GM18507 (cell line): ENCODE measurements at regions not wholly inside any gene's neighbourhood (a gene's known extent, or its start where the extent isn't known, plus 50 kb on each side); places are given as distances from the start of the nearest gene placed in this dataset.
"Not testable (repeated sequence)": the region's sequence is repeated elsewhere in the genome, so short reads cannot be mapped to it uniquely, and the experiment has no call there.

ENCODE experiments used
- DNase-seq: peaks from one replicate; pipeline ENCODE4 v3.0.0; 2011; ENCODE audit warnings: low read depth; ENCODE audit not compliant: insufficient read length; ENCODE audit errors: extremely low spot score
- FAIRE-seq: peaks from 2 replicates; lab custom pipeline; 2011; peaks lifted over from hg19 to GRCh38; lab: Jason Lieb, UNC

DNA sequence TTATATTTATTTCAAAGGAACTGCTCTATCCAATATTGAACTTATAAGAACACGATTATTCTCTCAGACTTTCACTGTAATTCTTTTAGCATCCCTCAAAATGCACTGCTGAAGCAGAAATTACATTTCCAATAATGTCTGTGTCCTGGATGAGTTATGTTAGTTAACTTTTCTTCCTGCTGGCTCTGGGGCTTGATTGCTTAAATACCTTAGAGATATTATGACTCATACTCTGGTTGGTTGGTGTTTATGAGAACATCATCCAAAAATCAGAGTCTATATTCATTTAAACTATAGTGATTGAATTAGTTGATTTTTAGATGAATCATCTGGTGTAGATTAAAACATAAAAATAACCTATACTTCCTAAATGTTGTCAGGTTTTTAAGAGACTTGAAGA is 246.3 kb upstream of the VWC2 start:
- FAIRE-seq: no peak
- DNase-seq: no peak

DNA sequence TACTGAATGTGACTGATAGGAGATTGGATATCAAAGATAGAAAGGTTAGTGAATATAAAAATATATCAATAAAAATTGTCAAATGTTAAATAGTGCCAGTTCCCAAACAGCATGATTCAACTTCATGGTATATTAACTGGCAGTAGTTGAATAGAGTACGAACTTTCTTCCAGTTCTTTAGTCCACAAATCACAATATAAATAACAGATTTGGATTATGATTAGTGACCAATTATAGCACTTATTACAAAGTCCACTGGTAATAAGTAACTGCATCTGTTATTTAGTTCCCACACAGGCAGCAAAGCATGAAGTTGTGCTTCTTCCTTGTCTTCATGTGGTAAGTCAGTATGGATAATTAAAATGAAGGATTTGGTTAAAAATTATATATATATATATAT is 243.0 kb upstream of the VWC2 start:
- FAIRE-seq: no peak

DNA sequence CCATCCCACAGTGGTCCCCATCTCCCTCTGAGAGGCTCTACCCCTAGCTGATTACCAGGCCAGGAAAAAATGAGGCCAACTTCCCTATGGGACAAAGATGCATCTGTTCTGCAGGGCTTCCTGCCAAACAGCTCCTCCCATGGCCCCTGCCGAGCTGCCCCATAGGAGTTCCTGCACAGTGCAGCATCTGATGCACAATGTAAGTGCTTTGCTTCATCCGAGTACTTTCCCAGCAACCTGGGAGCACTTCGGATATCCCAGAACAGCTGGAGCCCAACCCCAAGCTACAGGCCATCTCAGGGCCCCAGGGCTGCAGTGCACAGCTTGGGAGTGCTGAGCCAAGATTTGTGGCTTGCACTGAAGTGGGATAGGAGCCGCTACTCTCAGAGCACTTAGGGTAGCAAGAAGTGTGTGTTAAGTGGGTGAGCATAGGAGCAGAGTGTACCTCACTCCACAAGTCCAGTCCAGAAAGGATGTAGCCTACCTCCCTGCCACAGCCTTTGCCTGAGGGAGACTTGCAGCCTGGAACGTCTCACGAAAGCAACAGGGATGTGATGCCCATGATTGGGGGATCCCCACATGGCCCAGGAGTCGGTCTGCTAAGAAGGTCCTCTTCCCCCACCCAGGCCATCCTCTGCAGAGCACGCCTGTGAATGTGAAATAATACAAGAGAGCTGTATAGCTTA is 209.6 kb upstream of the VWC2 start:
- no peak for DNase-seq
- FAIRE-seq: no peak

More for the DNA sequence above, 243.0 kb upstream of the VWC2 start:
- no peak for DNase-seq

DNA sequence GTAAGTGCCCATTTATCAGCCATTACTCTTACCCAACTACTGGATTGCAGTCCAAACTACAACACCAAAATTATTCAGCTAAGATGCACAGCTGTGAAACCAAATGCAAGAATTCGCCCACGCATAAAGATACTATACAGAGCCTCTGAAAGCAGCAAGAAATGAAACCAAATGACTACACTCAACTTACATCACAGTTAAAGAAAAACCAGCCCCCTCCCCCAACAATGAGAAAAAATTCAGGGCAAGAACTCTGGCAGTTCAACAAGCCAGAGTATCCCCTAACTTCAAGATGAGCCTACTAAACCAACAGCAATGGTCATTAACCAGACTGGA is 209.1 kb upstream of the VWC2 start:
- FAIRE-seq (peak; percentile 26), DNase-seq (no peak)

DNA sequence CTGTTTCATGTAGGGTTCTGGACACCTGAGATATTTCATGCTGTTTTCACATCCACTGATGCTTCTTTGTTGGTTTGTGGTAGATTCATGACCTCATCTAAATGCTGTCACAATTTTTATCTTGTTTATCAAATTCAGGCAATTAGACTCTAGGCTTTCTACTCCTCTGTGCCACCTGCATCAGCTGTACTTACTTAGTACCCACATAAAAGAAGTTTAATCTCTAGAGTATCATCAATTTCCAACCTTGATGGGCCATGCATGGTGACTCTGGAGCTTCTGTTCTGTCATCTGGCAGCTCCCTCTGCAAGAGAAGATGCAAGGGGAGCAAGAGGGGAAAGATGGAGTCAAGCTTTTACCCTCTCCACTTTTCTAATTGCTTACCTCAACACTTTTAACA is 195.9 kb upstream of the VWC2 start:
- FAIRE-seq: no peak

DNA sequence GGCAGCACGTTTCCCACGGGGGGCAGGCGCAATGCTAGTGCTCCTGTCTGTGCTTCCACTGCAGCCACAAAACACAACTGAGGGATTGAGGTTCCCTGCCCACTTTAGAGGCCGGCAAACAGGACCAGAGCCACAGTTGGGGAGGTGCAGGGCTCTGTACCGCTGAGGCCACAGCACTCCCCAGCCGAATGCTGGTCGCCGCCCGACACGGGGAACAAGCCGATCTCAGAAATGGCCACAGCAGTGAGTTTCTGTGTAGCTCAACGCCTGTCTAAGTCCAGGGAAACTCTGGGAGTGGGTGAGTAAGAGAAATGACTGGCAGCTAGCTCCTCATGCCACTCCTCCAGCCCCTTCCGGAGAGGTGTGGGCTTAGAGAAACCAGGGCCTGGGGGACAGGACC is 194.0 kb upstream of the VWC2 start:
- no peak for FAIRE-seq
- no peak for DNase-seq

More for the DNA sequence above, 195.9 kb upstream of the VWC2 start:
- no peak for DNase-seq

DNA sequence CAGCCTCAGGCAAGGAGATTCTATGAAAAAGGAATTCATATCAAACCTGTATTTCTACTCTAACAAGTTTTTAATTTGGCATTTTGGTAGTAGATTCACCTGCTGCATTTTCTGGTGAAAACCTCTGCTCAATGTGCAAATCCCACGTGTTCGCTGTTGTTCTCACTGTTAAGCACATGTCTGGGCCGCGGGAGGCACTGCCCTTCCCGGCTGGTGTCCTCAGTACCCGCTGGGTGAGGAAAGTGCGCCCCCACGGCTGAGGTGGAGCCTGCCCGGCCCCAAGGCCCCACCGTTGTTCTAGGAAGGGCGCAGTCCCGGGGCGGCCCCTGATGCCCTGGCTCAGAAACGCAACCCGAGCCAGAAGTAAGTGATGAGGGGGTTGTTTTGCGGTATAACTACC is 193.4 kb upstream of the VWC2 start:
- DNase-seq: no peak
- no peak for FAIRE-seq

DNA sequence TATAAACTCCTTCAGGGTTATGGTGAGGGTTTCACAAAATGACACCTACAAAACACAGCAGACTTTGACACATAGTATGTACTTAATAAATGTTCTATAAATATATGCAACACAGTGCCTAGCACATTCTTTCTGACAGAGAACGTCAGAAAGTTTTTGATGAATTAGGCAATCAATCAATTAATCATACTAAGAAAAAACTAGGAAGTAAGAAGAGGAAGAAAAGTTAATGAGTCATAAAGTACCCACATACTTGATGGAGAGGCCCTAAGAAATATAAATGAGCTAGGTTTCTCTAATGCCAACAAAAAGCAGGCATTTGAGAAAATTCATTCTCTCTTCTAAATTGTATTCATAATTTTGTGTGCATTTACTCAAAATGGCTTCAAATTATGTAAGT is 192.7 kb upstream of the VWC2 start:
- DNase-seq (no peak), FAIRE-seq (no peak)

DNA sequence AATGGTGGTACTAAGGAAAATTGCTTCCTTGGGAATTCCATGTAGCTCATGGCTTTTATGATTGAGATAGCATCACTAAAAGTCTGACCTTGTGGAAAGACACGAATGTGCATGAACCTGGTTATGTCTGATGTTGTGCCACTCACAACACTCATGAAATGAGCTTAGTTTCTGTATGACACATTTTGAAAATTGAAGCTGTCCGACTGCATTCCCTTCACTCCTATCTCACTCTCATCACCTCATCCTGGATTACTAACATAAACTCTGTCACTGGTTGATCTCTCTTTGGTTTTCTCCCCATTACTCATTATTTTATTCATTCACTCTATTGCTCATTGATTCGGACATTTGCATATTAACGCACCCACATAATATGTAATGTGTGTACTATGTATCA is 190.0 kb upstream of the VWC2 start:
- DNase-seq (no peak), FAIRE-seq (no peak)

DNA sequence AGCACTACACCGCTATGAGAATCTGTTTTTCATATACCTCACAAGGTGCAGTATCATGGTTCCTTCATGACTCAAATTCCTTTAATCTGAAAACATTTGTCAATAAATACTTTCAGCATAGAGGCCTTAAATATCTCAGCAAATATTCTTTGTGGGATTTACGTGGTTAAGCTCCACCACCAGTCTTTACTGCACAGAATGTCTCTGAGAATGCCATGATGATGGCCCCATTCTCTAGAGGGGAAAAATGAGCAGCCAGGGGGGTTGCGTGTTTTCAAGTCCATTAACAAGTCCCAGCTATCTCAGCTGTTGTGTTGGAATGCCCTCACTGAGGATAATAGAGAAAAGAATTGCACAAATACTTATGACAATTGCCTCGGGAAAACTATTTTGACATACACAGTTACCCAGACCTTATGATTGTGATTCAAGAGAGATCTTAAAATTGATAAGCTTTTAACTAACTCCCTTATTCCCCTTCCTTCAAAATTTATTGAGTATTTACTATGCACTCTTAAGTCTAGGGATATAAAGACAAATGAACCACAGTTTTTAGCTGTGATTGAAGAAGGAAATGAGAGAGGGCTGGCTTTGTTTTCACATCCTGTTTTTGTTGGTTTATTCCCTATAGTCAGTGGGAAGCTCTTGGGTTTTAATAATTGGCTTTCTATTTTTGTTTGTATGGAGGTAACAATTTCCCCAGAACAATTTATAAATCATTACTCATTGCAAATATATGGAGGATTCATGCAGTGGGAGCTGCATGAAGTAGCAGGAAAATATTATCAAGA is 176.5 kb upstream of the VWC2 start:
- DNase-seq (no peak), FAIRE-seq (no peak)

DNA sequence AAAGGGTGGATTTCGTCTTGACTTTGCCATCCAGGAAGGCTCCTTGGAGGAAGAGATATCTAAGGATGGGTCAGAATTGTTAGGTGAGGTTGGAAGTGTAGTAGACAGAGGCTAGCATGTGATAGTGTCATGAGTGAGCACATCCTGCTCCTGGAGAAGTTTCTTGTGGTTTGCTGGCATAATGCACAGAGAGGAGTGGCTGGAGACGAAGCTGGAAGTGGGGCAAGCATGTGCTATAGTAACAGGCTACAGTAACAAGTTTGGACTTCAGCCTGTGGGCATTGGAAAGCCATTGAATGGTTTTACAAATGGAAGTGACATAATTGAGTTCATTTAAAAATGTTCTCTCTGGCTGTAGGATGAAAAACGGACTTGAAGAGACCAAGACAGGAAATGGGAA is 175.6 kb upstream of the VWC2 start:
- no peak for FAIRE-seq
- no peak for DNase-seq

DNA sequence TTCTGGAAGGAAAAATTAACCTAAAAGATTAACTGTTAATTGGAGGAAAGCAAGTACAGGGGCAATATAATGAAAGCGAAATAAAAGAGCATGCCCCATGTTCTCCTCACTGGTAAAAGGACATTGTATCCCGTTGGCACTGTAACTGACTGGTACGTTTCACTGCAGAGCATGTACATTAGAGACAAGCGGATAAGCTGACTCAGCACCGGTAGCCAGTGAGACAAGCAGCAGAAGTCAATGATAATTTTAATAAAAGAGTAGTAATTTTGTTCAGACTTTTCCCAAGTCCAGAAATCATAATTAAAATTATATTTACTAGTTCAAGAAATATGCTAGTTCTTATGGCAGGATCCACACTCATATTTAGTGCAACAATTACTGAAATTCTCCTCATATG is 161.5 kb upstream of the VWC2 start:
- DNase-seq: no peak
- no peak for FAIRE-seq

DNA sequence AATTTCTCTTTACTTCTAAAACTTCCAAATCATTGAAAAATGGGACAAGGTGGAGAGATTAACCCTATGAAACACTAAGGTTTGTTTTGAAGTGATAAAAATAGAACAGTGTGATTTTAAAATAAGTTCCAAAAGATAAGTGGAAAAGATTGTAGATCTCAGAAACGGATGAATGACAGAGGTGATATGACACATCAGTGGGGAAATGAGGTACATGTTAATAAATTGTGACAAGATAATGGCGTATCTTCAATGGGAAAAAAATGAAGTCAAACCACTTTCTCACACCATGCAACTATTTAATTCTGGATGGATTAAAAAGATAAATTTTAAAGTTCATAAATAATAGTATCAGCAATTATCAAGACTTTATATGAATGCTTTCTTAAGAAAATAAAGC is 159.7 kb upstream of the VWC2 start:
- no peak for FAIRE-seq
- no peak for DNase-seq

DNA sequence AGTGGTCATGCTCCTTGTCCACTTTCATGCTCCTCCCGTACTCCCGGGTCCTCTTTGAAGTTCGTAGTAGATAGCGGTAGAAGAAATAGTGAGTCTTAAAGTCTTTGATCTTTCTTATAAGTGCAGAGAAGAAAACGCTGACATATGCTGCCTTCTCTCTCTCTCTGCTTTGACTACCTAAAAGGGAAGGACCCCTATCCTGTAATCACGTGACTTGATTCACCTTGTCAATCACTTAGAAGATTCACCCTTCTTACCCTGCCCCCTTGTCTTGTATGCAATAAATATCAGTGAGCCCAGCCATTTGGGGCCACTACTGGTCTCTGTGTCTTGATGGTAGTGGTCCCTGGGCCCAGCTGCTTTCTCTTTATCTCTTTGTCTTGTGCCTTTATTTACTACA is 158.5 kb upstream of the VWC2 start:
- FAIRE-seq, DNase-seq: not testable (repeated sequence)

DNA sequence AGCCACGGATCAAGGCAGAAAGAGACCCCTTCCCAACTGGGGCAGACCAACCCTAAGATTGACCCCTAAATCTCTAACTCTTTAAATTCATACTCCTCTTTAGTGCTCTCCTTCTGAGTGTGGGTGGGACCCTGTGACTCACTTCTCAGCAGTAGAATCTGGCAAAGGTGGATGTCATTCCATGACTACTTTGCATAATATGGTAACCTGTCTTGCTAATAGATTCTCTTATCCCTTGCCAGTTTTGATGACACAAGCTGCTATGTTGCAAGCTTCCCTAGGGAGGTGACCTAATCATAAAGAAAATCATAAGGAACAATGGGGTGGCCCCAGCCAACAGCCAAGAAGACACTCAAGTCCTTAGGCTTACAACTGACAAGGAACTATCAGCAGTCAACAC is 155.4 kb upstream of the VWC2 start:
- FAIRE-seq: no peak
- DNase-seq: no peak

DNA sequence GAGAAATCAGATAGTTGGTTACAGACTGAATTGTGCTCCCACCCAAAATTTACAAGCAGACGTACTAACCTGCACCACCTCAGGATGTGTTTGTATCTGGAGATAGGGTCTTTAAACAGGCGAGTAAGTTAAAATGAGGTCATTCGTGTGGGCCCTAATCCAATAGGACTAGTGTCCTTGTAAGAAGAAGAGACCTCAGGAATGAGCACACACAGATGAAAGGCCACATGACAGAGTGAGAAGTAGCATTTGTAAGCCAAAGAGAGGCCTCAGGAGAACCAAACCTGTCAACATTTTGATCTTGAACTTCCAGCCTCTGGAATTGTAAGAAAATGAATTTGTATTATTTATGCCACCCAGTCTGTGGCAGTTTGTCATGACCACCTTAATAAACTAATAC is 149.5 kb upstream of the VWC2 start:
- no peak for FAIRE-seq
- DNase-seq: no peak

DNA sequence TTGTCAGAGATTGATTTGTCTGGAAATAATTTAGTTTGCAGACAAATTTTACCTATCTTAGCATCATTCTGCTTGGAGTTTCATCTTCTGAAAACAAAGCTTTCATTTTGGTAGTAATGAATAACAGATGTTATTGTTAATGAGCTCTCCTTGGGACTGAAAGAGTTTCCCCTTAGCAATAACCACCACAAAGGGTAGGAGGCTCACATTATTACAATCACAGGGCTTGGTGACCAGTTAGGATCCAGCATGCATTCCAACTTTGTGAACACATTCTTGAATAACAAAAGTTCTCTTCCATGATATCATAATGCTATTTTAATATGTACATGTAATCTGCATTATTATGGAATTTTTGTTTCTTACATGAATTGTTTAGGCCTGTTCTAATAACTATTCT is 148.8 kb upstream of the VWC2 start:
- DNase-seq: no peak
- FAIRE-seq: no peak

DNA sequence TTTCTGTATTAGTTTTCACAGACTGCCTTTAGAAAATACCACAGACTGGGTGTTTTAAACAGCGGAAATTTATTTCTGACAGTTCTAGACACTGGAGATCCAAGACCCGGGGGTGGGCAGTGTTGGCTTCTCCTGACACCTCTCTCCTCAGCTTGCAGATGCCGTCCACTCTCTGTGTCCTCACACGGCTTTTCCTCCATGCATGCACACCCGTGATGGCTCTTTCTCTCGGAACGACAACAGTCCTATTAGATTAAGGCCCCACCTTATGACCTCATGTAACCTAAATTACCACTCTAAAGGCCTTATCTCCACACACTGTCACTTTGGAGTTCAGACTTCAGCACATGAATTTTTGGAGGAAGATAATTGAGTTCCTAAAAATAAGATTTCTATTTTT is 142.9 kb upstream of the VWC2 start:
- DNase-seq: no peak
- no peak for FAIRE-seq

DNA sequence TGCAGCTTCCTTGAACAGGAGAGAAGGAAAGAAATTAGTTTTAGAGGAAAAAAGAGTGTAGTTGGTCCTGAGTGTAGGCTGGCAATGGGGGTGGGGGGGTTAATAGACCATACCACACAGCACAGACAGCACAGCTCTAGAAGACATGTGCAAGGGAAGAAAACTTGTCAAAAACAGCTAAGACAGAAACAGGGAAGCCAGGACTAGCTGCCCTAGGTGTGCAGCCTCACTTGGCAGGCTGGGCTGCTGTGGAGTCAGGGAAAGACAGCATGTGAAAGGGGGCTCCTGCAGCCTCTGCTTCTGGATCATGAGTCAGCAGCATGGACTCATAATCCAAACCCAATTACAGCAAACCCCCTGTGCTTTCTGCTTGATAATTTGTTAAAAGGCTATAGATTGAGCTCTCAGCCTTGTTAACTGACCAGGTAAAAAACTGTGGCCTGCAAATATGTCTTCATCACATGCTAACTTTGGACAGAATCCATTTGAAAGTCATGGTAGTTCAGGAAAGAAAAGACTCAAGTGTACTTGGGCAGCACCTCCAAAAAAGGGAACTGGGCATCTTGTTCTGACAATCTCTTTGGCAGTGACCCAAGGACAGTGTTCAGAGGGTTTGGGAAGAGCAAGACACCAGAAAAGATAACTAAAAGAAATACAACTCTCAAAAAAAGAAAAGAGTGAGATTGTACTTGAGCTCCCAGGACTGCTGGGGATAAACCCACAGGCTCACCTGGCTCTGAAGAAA is 142.2 kb upstream of the VWC2 start:
- no peak for FAIRE-seq
- DNase-seq: no peak

DNA sequence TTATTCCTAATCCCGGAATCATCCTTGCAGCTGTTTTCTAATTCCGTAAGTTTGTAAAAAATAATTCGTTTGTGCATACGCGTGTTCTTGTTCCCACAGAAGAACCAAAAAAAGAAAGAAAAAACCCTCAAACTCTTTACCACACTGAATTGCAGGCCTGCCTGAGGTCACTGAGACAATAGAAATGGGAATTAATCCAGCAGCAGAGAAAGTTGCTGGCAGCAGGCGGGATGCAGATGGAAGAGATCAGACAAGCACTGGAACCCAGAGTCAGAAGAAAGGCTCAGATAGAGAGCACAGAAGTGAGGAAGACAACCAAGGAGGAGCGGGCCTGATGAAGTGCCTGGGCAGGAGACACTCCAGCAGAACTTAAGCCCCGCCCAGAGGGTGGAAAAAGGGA is 141.5 kb upstream of the VWC2 start:
- no peak for DNase-seq
- no peak for FAIRE-seq

DNA sequence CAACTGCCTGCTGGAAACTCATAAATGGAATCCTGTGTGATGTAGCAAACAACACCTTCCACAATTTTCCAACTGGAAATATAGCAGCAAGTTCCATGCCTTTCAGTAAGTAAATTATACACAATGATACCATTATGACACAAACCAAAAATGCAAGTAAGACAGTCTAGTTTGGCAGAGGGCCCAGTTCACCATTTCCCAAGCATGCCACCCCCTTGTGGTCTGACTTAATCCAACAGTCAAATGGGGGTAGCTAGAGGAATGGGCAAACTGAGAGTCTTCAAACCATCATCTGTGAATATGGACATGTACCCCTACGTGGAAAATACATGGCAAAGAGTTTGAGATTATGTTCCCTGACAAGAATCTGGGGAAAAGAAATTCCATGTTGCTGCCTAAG is 137.6 kb upstream of the VWC2 start:
- DNase-seq (no peak), FAIRE-seq (peak; percentile 9)
